GM18861 (cell line): ENCODE measurements at regions not wholly inside any gene's neighbourhood (a gene's known extent, or its start where the extent isn't known, plus 50 kb on each side); places are given as distances from the start of the nearest gene placed in this dataset.
"Not testable (repeated sequence)": the region's sequence is repeated elsewhere in the genome, so short reads cannot be mapped to it uniquely, and the experiment has no call there.

Experiments
- ATAC-seq: cut with Tn5 transposase; IDR thresholded peaks from one replicate; pipeline ENCODE4 v1.9.1; 2021; ENCODE audit not compliant: unreplicated experiment

DNA sequence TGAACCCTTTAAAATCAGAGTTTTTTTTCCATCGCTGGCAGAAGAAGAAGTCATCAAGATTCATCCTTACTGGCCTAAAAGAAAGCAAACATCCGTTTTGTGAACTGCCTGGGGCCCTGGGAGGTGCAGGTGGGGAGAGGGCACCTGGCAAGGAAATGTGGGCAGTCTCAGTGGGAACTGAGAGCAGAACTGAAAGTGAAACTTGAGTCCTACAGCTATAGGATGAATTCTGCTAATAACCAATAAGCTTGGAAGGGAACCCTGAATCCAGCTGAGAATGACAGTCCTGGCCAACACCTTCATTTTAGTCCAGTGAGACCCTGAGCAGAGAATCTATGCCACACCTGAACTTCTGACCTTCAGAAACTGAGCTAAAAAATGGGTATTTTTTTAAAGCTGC, 130.1 kb upstream of the ASCC3 start:
- ATAC-seq: peak; percentile 89

DNA sequence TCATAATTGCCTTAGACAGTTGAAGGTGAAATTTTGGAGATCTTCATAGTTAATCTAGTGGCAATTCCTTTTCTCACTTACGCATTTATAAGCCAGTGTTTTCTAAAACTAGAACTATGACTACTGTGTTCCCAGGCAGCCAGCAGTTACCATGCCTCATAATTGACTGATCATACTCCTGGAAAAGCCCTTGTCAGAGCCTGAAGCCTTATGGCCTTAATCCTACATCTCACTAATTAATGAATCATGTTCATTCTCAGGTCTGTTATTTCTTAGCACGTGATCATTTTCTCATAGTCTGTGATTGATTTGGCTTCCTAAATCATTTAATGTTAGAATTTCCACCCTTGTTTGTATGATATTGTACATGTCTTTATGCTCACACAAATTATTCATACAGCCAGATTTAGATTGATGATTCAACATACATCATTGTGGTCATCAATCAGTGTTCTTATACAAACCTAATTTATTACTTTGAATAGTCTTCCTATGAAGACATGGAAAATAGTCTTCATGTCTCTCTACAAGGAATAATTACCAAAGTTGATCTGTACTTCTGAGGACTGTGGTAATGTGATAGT, 132.6 kb upstream of the ASCC3 start:
- ATAC-seq: no peak

DNA sequence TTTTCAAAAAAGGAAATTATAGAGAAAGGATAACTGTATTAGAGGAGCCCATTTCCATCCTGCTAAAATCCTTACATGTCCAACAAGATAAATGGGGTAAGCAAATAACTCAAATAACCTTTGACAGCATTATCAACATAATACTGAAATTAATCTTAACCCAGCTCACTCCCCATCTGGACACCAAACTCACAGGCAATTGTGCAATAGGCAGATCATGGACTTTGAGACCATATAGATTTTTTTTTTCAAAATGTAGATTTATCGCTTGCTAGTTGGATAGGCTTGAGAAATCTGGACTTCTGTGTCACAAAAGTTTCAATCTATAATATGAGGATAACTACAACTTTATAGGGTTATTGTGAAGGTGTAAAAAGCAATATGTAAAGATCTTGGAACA, 134.4 kb upstream of the ASCC3 start:
- ATAC-seq: no peak

DNA sequence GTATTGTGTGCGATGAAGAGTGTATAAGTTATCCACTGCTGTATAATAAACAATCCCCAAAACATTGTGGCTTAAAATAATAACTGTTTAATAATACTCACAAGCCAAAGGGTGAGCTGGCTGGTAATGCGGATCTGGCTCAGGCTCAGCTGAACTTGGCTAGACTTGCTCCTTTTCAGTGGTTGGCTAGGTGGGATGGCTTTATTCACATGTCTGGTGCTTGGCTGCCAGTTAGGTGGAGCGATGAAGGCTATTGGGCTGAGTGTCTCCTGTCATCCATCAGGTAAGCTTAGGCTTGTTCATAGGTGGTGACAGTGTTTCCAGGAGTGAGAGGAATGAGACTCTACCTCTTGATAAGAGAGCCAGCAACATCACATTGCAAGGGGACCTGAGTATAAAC, 135.0 kb upstream of the ASCC3 start:
- no peak for ATAC-seq

DNA sequence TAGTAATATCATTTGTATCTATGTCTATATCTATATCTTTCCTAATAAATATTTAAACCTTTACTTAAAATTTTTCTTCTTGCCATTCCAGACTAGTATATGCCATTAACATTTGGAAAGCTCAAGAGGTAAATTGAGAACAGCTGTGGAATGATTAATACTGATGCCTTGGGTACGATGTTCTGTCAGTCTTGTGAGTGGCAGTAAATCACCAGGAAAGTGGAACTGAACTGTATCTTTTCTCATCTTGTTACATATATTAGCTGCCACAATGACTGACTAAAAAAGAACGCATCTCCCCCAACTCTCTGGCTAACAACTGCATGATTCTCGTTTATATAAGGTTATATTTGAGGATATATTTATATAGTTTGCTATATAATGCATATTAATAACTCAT, 137.0 kb upstream of the ASCC3 start:
- ATAC-seq: no peak

DNA sequence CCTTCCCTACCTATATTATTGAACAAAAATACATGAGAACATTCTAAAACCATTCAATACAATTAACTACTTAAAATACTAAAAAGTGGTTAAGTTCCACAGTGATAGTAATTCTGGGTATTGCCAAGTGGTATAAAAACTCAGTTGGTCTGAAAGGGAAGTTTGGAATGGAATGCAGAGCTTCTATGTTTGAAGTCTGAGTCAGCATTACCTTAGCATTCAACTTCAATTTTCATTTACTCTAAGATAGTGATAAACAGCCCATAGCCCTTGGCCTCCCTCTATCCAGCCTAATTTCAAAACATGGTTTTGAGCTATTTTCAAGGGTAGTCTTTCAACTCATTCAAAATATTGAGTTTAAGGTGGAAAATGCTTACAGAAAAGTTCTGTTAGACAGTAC, 140.4 kb upstream of the ASCC3 start:
- ATAC-seq: no peak

DNA sequence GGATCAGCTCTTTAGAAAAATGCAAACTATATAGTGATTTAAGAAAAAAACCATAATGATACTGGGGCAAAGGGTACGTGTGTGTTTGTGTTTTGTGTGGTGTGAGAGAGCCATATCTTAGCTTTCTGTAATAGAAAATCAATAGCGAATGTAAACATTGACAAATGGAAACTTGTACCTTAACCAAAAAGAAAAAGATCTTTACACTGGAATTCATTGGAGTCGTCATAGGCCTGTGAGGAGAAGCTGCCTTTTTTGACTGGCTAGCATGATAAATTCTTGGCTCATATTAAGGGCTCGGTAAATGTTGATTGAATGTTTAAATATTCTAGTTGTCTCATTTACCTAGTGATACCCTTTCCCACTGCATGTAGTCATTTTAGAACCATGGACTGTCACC, 161.8 kb upstream of the ASCC3 start:
- ATAC-seq: no peak

DNA sequence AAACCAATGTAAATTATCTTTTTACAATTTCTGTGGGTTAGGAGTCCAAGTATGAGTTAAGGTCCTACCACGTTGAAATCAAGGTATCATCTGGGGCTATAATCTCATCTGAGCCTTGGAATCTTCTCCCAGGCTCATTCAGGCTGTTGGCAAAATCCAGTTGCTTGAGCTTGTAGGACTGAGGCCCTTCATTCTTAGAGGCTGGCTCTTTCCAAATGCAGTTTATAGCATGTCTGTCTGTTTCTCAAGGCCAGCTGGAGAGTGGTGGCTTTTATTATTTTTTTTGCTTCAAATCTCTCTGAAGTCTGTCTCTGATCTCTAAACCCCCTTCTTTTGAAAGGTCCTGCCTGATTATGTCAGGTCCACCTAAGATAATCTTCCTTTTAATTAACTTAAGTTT, 177.2 kb upstream of the ASCC3 start:
- no peak for ATAC-seq

DNA sequence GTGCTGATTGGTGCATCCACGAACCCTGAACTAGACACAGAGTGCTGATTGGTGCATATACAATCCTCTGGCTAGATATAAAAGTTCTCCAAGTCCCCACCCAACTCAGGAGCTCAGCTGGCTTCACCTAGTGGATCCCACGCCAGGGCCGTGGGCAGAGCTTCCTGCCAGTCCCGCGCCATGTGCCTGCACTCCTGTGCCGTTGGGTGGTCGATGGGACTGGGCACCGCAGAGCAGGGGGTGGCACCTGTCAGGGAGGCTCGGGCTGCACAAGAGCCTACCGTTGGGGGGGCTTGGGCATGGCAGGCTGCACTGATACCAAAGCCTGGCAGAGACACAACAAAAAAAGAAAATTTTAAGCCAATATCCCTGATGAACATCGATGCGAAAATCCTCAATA, 185.4 kb upstream of the ASCC3 start:
- no peak for ATAC-seq

DNA sequence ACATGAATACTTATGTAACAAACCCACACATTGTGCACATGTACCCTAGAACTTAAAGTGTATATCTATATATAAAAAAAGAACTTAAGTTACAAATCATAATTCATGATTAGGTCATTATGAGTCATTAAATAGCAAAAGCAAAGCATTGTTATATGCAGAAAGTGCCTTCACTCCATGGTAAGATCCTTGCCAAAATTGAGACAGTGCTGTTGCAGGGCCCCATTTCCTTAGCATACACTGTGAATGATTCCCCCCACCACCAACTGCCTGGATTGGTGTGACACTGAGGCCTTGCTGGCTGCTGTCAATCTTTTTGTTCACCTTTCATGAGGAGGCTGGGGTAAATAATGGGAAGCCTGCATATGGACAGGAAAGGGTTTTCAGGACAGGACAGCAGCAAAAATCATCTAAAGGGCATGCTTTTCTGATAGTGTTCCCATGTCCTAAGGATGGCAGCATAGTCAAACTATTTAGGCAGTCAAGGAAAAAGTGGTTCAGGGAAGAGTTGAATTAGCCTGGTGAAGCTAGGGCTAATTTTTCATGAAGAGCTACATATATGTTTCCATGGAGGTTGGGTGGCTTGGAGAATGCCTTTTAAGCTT, 188.2 kb upstream of the ASCC3 start:
- no peak for ATAC-seq

DNA sequence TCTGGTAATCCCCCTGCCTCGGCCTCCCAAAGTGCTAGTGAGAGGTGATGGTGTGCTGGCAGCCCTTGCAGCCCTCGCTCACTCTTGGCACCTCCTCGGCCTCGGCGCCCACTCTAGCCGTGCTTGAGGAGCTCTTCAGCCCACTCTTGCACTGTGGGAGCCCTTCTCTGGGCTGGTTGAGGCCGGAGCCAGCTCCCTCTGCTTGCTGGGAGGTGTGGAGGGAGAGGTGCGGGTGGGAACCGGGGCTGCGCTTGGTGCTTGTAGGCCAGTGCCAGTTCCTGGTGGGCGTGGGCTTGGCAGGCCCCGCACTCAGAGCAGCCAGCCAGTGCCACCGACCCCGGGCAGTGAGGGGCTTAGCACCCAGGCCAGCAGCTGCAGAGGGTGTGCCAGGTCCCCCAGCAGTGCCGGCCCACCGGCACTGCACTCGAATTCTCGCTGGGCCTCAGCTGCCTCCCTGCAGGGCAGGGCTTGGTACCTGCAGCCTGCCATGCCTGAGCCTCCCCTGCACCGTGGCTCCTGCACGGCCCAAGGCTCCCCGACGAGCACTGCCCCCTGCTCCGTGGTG, 189.0 kb upstream of the ASCC3 start:
- no peak for ATAC-seq

DNA sequence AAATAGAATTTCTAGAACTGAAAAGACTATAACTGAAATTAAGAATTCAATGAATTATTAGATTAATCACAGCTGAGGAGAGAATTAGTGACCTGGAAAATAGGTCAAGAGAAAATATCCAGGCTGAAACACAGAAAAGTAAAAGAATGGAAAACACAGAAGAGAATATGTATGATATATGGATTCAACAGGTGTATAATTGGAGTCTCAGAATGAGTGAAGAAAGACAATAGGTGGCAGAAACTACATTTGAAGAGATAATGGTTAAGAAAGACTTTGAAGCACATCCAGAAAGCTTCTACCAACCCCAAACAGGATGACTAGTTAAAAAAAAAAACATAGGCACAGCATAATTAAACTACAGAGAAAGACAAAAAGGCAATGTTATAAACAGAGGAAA, 196.2 kb upstream of the ASCC3 start:
- no peak for ATAC-seq

DNA sequence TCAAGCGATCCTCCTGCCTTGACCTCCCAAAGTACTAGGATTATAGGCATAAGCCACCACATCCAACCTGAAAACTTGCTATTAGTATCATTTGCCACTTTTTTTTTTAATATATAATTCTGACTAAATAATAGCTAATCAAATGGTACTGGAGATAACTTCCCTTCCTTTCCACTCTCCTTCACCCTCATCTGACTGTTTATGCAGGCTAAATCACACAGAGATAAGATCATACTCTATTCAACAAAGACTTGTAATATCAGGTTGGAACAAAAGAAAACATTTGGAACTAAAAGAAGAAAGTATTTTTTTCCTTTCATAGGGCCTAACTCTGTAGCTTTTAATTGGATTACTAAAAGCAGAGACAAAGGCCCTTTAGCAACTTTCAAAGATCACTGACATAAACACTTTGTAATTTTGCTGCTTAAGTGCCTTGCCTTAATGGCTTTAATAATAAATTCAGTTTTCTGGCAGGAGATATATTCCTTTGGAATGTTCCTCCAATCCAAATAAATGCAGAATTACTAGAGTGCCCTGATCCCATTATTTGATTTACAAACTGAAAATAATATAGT, 198.7 kb upstream of the ASCC3 start:
- ATAC-seq: no peak

DNA sequence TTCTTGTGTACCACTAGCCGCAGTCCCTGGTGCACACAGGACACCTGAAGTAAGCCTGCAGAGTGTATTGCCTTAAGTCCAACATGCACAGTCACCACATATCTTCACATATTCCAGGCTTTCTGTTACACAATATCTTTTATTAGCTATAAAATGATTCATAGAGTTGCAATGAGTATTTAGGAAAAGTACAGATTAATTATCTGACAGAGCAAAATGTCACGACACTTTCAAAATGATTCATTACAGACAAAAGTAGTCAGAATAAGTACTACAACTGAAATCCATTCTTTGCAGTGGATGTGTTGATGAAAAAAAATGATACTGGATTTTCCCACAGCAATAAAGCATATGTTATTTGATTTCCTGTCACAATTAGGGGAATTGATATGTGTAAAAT, 199.5 kb upstream of the ASCC3 start:
- no peak for ATAC-seq

DNA sequence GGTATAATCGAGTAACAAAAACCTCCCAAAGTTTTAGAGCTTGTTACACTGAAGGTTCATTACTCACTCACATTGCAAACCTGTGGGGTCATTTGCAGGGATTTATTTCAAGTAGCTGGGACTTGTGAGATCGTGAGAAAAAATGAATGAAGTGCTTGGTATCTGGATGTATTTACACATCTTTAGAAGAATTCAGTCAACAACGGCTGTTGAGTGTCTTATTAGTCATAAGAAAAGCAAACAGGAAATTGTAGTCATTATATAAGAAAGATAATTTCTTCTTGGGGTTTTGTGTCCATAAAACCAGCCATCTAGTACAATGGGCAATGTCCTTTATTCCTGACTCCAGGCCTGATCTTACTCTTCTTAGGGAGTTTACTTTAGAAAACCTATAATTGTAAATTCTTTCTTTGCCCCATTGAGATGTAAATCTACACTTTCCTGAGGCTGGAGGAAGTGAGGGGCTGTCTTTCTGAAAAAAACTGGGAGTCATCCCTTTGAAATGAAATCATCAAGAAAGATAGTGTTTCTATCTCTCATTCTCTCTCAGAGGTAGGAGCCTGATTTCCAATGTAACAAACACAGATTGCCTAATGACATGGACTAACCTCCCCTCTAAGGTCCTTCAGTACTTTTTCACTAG, 202.5 kb upstream of the ASCC3 start:
- no peak for ATAC-seq

DNA sequence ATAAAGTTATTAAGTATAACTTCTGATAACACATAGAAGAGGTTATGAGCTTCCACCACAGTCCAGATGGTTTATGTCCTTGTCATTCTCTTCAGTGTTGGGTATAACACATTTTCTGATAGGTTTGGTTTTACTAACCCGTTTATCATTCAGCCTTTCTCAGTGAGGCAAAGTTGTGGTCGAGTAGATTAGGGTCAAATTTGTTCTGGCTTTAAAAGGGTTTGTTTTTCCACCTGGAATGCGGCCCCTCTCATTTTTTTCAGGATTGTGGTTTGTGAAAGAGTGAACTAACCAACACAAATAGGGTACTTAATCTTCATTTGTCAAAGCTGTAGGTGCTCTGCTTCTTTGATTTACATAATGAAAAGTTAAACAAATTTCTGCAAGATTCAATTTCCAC, 204.2 kb upstream of the ASCC3 start:
- no peak for ATAC-seq

DNA sequence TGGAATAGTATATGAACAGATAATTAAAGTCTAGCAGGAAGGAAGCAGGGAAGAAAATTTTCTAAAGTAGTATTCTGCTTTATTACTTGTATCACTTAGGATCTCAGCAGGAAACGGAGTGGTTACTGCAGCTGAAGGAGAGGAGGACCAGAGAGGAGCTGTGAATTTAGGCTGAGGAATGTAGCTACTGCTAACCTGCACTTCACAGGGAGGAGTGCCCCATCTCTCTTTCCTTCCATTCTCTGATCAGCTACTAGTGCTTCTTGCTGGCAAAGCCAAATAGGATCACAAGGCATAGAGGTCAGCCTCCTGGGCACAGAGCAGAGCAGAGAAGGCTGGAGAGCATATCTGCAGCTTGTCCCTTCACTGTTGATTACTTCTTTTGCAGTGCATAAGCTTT, 205.3 kb upstream of the ASCC3 start:
- no peak for ATAC-seq

DNA sequence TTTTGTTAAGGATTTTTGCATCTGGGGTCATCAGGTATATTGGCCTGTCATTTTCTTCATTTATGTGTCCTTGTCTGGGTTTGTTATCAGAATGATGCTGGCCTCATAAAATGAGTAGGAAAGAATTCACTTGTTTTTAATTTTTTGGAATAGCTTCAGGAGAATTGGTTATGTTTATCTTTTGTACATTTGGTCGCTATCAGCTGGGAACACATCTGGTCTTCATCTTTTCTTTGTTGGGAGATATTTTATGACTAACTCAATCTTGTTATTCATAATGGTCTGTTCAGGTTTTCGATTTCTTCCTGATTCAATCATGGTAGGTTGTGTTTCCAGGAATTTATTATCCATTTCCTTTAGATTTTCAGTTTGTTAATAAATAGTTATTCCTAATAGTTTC, 207.5 kb upstream of the ASCC3 start:
- ATAC-seq: no peak

DNA sequence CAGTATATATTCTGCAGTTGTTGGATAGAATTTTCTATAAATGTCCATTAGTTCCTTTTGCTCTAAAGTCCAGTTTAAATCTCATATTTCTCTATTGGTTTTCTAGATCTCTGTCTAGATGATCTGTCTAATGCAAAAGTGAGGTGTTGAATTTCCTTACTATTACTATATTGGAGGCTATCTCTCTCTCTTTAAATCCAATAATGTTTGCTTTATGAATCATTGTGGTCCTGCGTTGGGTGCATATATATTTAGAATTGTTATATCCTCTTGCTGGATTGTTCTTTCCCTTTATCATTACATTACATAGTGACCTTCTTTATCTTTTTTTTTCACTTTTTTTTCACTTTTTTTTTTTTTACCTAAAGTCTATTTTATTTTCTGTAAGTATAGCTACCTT, 208.5 kb upstream of the ASCC3 start:
- ATAC-seq: no peak

DNA sequence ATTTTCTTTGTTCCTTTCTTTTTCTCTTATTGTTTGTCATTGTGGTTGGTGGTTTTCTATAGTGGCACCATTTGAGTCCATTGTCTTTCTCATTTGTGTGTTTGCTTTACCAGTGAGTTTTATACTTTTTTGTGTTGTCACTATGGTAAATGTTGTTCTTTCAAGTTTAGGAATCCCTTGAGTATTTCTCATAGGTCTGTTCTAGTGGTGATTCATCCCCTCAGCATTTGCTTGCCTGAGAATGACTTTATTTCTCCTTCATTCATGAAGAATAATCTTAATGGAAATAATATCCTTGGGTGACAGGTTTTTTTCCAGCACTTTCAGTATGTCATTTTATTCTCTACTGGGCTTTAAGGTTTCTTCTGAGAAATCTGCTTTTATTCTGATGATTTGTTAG, 209.2 kb upstream of the ASCC3 start:
- ATAC-seq: no peak

DNA sequence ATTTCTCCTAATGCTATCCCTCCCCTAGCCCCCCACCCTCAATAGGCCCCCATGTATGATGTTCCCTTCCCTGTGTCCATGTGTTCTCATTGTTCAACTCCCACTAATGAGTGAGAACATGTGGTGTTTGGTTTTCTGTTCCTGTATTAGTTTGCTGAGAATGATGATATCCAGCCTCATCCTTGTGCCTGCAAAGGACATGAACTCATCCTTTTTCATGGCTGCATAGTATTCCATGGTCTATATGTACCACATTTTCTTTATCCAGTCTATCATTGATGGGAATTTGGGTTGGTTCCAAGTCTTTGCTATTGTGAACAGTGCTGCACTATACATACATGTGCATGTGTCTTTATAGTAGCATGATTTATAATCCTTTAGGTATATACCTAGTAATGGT, 217.5 kb upstream of the ASCC3 start:
- ATAC-seq: not testable (repeated sequence)

DNA sequence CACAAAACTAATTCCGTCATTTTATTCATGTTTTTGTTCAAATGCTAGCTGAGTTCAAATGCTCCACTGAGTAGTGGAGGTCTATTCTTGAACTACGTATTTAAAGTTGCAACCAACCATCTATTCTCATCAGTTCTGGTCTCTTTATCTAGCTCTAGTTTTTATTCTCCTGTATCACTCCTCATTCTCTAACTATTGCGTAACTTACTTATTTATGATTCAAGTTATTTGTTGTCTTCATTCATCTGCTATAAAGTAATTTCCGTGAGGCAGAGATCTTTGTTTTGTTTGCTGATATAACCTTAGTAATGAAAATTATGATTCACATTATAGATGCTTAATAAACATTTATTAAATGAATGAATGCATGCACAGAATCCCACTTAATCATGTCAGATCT, 221.6 kb upstream of the ASCC3 start:
- no peak for ATAC-seq
